Uterus (tissue), 3 donors: ENCODE measurements at regions not wholly inside any gene's neighbourhood (a gene's known extent, or its start where the extent isn't known, plus 50 kb on each side); places are given as distances from the start of the nearest gene placed in this dataset. TPM values are rescaled to one million over a fixed set of nuclear protein-coding genes. Genes with fewer than 3 reads are reported as not detected.

Source experiments
- DNase-seq, 2 donors: peaks; one replicate each; pipeline ENCODE4 v3.0.0-alpha.2; 2019 to 2020
- H3K27ac ChIP-seq, 2 donors: fragments of 200-600 bp; sonication (generic); 1 replicate in 1 of 2; 2 replicates in 1 of 2; pipeline ENCODE4 v1.5.1; 2016 to 2018
- H3K27me3 ChIP-seq, 2 donors: fragments of 200-600 bp; sonication (generic); one replicate each; pipeline ENCODE4 v1.5.1; 2018 to 2019; ENCODE audit warnings: control low read depth in 1 of 2
- H3K36me3 ChIP-seq, 2 donors: fragments of 200-600 bp; sonication (generic); one replicate each; pipeline ENCODE4 v1.5.1; 2019; ENCODE audit warnings: control low read depth in 1 of 2
- H3K4me1 ChIP-seq, 2 donors: fragments of 200-600 bp; sonication (generic); one replicate each; pipeline ENCODE4 v1.5.1; 2018 to 2019; ENCODE audit warnings: control low read depth in 1 of 2
- H3K4me3 ChIP-seq, 2 donors: fragments of 200-600 bp; sonication (generic); 1 replicate in 1 of 2; 2 replicates in 1 of 2; pipeline ENCODE4 v1.5.1; 2018 to 2019; ENCODE audit warnings: mild to moderate bottlenecking in 1 of 2
- H3K9me3 ChIP-seq, 2 donors: fragments of 200-600 bp; sonication (generic); one replicate each; pipeline ENCODE4 v1.5.1; 2019; ENCODE audit warnings: control low read depth in 1 of 2
- POLR2A ChIP-seq, 2 donors: fragments of 450-650 bp; IDR thresholded peaks; one replicate each; pipeline ENCODE4 v1.6.1; 2016; ENCODE audit warnings: antibody characterized with exemption in 2 of 2, mild to moderate bottlenecking in 1 of 2, moderate library complexity in 1 of 2
- intact Hi-C: fragments of 100-400 bp; cut with DNase I; formaldehyde crosslinking; loops from one replicate; pipeline ENCODE4 v1.15.1; 2023; ENCODE audit warnings: low total_unique reads
- small RNA-seq: library from RNA; depleted of rRNA; stranded (forward); fragments of <200 nt; gene quantifications from one replicate; pipeline ENCODE3, GENCODE V24; 2016
- TF ChIP-seq, protein P1 (sequence below), 4 experiments: fragments of 200-600 bp in 2 of 4; fragments of 450-650 bp in 2 of 4; sonication (generic) in 2 of 4; IDR thresholded peaks; one replicate each; pipeline ENCODE4 v1.5.1; 2016 to 2019; ENCODE audit warnings: antibody characterized with exemption in 4 of 4, mild to moderate bottlenecking in 2 of 4, moderate library complexity in 1 of 4
- donor health status: DM: yes; HTN: yes; CAD: no.

GRCh38 chr4:22020129-22020528, 71.6 kb upstream of the KCNIP4 start:
- Histone ChIP-seq H3K4me1 (no peaks in the 10 kb centered on the region), H3K9me3 (no peaks in the 10 kb centered on the region), H3K27me3 (no peaks in the 10 kb centered on the region), H3K27ac (no peak overlapping the region), H3K36me3 (no peaks in the 10 kb centered on the region), H3K4me3 (no peak overlapping the region)
- TF ChIP-seq POLR2A (IDR thresholded peaks at IDR 0.05): no peak
- TF ChIP-seq, protein P1, sequence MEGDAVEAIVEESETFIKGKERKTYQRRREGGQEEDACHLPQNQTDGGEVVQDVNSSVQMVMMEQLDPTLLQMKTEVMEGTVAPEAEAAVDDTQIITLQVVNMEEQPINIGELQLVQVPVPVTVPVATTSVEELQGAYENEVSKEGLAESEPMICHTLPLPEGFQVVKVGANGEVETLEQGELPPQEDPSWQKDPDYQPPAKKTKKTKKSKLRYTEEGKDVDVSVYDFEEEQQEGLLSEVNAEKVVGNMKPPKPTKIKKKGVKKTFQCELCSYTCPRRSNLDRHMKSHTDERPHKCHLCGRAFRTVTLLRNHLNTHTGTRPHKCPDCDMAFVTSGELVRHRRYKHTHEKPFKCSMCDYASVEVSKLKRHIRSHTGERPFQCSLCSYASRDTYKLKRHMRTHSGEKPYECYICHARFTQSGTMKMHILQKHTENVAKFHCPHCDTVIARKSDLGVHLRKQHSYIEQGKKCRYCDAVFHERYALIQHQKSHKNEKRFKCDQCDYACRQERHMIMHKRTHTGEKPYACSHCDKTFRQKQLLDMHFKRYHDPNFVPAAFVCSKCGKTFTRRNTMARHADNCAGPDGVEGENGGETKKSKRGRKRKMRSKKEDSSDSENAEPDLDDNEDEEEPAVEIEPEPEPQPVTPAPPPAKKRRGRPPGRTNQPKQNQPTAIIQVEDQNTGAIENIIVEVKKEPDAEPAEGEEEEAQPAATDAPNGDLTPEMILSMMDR (IDR thresholded peaks at IDR 0.05): no peak
- DNase-seq: no peak
- intact Hi-C loops: no loop called here

GRCh38 chr4:22019676-22020075, 71.1 kb upstream of the KCNIP4 start:
- no peak for TF ChIP-seq POLR2A (IDR thresholded peaks at IDR 0.05)
- TF ChIP-seq, protein P1 (IDR thresholded peaks at IDR 0.05): no peak
- Histone ChIP-seq H3K36me3 (no peaks in the 10 kb centered on the region), H3K4me1 (no peaks in the 10 kb centered on the region), H3K9me3 (no peaks in the 10 kb centered on the region), H3K4me3 (no peak overlapping the region), H3K27me3 (no peaks in the 10 kb centered on the region), H3K27ac (no peak overlapping the region)
- intact Hi-C loops: no loop called here
- no peak for DNase-seq

GRCh38 chr4:22014222-22014741, 65.7 kb upstream of the KCNIP4 start:
- no peak for DNase-seq
- Histone ChIP-seq H3K4me3 (no peak overlapping the region), H3K36me3 (no peaks in the 10 kb centered on the region), H3K27ac (no peak overlapping the region), H3K4me1 (no peaks in the 10 kb centered on the region), H3K27me3 (no peaks in the 10 kb centered on the region), H3K9me3 (no peaks in the 10 kb centered on the region)
- TF ChIP-seq, protein P1 (IDR thresholded peaks at IDR 0.05): no peak
- TF ChIP-seq POLR2A (IDR thresholded peaks at IDR 0.05): no peak
- intact Hi-C loops: no loop called here

DNA sequence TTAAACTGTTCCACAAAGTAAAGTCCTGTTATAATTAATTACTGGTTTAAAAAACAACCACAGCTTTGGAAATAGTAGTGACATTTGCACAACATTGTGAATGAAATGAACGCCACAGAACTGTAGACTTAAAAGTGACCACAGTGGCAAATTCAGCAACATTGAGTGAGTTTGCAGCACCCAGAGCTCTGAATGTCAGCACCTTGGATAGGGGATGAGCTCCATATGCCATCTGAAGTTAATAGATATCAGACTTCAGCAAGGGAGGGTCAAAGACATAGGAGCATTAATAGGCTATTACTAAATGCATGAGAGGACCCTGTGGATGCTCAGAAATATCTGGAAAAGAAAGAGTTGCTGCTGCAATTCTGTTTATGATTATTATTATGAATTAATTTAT, 55.3 kb upstream of the KCNIP4 start:
- no peak overlapping the region for H3K4me3 ChIP-seq
- H3K27ac ChIP-seq: no peak overlapping the region
- no peak for DNase-seq
- H3K36me3 ChIP-seq: no peaks in the 10 kb centered on the region
- TF ChIP-seq POLR2A (IDR thresholded peaks at IDR 0.05): no peak
- H3K27me3 ChIP-seq: no peaks in the 10 kb centered on the region
- H3K9me3 ChIP-seq: no peaks in the 10 kb centered on the region
- intact Hi-C loops: no loop called here
- no peaks in the 10 kb centered on the region for H3K4me1 ChIP-seq

Small RNA genes lying in the stretch of these regions (small RNA-seq; reads per million reads assigned to genes)
- not detected for gene RNU6-420P
